ENCODE measurements at regions not wholly inside any gene's neighbourhood (a gene's known extent, or its start where the extent isn't known, plus 50 kb on each side); places are given as distances from the start of the nearest gene placed in this dataset.

DNA sequence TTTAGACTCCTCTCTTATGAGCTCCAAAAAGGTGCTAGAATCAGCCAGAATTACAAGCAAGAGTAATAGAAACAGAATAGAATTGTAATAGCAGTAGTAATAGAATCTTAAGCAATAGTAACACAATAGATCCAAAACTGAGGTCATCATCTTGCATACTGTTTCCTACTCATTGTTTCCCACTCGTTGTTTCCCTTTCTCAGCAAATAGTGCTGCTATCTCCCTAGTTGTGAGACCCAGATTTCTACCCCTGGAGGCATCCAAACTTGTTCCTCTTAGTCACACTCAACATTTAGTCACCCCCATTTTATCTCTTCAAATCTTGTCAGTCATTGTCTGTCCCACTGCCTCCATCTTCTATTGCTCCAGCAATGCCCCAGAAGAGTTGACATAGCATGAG lies 356.9 kb upstream of the MARCKS start:
- no peak for DNase-seq (ENCODE audit: low spot score)

GRCh38 chr6:113505084-113505699 lies 352.0 kb upstream of the MARCKS start:
- no peak for DNase-seq (ENCODE audit: low spot score)

DNA sequence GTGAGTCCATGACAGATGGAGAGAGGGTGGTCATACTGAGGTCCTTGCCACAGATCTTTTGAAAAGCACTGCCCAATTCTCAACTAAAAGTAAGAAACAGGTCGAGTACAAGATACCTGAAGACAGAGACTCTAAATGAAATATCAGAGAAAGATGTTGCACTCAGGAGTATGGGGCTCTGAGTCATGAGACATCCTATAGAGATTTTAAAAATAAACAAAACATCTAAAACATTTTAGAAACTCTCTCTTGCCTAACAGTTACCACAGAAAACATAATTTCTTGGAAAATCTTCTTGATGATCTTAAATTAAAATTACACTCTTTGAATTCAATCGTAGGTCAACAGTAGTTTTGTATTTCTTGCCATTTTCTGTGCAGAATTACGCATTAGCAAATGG lies 348.9 kb upstream of the MARCKS start:
- DNase-seq (ENCODE audit: low spot score), result no peak

- DNase-seq (ENCODE audit: low spot score), result no peak
Measured at GRCh38 chr6:113511100-113511499, 346.0 kb upstream of the MARCKS start.

DNA sequence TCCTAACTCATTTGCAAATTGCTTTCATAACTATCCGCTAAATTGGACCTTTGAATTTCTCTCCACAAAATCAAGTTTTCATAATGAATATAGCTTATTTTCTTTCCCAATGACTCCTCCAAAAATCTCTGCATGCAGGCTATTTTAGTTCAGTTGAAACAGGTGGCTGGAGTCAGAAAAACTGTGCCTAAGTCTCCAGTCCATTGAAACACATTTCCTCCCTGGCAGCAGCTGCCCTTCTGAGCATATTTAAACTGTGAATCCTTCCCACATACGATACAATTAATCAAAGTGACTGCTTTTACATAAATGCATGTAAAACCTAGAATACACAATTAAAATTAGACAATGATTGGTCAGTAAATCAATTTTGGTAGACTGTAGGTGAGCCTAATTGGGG lies 344.6 kb upstream of the MARCKS start:
- no peak for DNase-seq (ENCODE audit: low spot score)

DNA sequence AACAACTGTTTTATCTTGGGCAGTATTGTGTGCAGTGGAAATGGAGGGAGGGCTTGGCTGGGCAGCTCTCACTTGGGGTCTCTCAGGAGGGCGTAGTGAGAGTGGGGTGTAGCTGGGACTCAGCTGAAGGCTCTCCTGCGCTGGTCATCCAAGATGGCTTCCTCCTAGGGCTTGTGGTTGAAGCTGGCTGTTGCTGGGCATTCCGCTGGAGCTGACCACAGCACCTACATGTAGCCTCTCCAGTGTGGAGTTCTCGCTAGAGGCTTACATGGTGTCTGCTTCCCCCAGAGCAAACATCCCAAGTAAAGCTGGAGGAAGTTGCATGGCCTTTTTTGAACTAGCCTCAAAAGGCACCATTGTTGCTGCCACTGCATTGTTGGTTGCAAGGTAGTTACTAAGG lies 344.1 kb upstream of the MARCKS start:
- DNase-seq (ENCODE audit: low spot score), result no peak

DNA sequence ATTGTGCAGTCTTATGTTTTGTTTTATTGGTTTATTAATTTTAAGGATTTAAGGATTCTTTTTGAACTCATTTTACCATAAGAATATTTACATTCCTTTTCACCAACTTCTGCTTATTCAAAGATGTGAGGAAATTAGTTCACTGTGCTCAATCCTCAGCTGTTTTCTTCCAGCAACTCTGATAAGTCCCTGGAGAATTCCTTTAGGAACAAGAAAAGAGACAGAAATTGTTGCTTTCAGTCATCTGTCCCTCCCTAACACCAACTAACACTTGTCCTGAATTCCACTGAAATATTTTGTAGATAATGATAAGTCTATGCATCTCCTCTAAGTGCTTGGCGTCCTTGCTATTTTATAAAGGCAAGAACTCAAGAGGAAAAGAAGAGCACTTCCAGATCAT lies 334.8 kb upstream of the MARCKS start:
- DNase-seq (ENCODE audit: low spot score), result no peak

GRCh38 chr6:113524826-113525225 lies 332.3 kb upstream of the MARCKS start:
- no peak for DNase-seq (ENCODE audit: low spot score)

- DNase-seq (ENCODE audit: low spot score), result no peak
Measured at GRCh38 chr6:113526553-113526952, 330.6 kb upstream of the MARCKS start.

DNA sequence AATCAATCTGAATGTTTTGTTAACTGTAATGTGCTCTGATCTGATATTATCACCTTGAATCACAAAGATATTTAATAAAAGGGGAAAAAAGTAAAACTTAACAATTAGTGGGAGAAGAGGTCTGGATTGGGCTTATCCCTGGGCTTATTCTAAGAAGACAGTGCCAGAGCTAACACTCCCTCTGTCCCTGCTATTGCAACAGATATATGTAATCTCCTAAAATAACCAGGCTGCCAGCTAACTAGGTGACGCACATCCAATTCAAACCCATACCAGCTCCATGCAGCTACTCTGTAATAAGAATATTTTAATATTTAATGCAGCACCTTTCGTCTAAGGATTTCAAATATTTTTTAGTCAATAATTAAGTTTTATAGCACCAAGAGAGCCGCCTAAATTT lies 330.1 kb upstream of the MARCKS start:
- no peak for DNase-seq (ENCODE audit: low spot score)

DNA sequence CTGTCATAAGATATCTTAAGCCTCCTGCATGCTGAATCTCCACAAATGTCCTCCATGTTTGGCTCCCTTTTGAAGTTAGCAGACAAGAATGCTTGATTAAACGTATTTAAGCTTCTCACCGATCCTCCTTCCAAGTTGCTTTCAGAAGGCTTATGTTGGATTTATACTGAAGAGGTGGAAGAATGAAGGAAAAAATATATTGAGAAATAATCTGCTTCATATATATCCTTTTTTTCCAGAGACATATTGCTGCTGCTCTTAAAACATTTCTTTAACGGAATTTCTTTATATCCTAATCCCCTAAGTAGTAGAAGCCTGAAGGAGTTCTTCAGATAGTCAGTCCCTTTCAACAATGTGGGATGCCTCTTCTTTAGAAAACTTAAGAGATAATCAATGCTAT lies 329.0 kb upstream of the MARCKS start:
- DNase-seq (ENCODE audit: low spot score), result no peak

DNA sequence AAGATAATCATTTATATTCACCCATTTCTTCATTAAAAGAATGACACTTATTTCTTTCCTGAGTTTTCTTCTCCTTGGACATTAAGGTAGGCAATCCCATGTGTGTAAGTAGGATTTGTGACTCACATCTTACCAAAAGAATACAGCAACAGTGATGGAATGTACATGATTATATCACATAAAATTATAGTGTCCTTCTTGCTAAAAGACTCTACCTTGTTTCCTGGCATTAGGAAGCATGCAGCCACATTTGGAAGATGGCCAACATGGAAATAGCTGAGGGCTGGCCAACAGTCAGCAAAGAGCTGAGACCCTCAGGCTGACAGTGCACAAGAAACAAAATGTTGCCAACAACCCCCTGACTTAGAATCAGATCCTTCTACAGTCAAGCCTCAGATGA lies 327.9 kb upstream of the MARCKS start:
- no peak for DNase-seq (ENCODE audit: low spot score)

DNA sequence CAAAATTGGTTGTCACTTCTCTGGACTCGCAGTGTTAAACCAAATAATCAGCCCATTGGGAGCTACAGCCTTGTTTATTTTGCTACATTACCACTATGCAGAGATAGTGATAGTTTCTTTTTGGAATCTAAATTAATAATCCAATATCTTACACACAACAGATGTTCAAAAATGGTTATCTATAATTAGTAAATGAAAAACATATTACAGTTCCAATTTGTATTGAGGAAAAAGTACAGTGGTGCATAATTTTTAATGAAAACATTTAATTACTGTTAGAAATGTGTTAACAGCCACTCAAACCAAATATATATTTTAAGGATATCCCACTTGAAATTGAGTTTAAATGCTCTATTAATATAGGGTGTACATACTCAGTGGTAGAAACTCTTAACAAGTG lies 327.3 kb upstream of the MARCKS start:
- DNase-seq (ENCODE audit: low spot score), result no peak

- DNase-seq (ENCODE audit: low spot score), result no peak
Measured at GRCh38 chr6:113530769-113531168, 326.4 kb upstream of the MARCKS start.

DNA sequence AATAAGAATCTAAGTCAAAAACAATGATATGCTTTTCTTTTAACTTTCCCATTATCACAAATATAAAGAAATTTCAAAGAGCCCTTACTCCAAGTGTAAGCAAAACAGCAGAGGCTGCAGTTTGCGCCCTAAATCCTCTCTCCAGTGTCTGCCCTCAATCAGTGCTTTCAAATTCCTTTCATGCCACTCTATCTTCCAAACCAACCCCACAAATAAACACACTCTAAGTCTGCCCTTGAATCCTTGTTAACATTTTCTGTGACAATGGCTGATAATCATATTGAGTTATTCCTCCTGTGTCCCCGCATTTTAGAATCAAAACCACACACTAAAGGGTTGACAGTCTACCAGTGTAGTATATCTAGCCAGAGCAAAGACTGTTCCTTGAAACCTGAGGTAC lies 317.9 kb upstream of the MARCKS start:
- DNase-seq (ENCODE audit: low spot score), result no peak

- no peak for DNase-seq (ENCODE audit: low spot score)
Measured at GRCh38 chr6:113539623-113540022, 317.5 kb upstream of the MARCKS start.

GRCh38 chr6:113540466-113540865 lies 316.7 kb upstream of the MARCKS start:
- DNase-seq (ENCODE audit: low spot score), result no peak

DNA sequence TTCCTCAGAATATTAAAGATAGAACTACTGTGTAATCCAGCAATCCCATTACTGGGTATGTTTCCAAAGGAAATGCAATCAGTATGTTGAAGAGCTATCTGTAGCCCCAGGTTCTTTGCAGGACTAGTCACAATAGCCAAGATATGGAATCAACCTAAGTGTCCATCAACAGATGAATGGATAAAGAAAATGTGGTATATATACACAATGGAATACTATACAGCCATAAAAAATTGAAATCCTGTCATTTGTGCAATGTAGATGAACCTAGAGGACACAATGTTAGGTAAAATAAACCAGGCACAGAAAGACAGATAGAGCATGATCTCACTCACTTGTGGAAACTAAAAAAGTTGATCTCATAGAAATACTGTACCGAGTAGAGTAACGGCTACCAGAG lies 306.0 kb upstream of the MARCKS start:
- DNase-seq (ENCODE audit: low spot score), result no peak

DNA sequence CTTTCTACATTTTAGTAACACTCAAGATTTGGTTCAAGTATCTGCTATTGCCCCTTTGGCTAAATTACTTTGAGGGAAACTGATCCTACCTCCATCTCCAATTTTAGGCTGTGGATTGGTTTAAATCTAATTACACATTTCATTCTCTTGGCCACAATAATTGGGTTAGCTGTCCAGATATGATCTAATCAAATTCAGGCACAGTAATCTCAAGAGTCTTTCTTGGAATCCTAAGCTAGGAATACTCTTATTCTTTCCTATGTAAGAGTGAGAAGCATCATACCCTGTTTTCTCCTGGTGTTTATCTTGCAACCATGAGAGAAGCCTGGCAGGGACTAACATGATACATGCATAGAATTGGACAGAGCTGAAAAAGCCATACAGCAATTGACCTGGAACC lies 300.4 kb upstream of the MARCKS start:
- no peak for DNase-seq (ENCODE audit: low spot score)

GRCh38 chr6:113558431-113558830 lies 298.7 kb upstream of the MARCKS start:
- DNase-seq (ENCODE audit: low spot score), result no peak

DNA sequence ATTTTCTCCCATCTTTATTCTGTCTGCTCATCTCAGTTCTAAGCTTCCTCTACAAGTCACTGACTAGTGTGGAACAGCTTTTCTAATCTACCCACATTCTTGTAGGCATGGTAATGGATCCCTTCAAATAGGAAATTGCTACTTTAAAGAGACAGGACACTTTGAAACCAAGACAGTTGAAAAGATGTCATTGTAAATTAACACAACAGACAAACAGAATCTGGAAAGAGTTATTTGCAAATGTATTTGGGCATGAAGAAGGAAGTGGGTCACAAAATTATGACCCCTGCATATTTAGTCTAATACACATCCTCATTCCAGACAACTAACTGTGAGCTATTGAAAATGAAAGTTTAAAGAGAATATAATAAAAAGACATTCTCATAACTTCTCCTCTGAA lies 298.2 kb upstream of the MARCKS start:
- DNase-seq (ENCODE audit: low spot score), result no peak

GRCh38 chr6:113560376-113560775 lies 296.8 kb upstream of the MARCKS start:
- no peak for DNase-seq (ENCODE audit: low spot score)

DNA sequence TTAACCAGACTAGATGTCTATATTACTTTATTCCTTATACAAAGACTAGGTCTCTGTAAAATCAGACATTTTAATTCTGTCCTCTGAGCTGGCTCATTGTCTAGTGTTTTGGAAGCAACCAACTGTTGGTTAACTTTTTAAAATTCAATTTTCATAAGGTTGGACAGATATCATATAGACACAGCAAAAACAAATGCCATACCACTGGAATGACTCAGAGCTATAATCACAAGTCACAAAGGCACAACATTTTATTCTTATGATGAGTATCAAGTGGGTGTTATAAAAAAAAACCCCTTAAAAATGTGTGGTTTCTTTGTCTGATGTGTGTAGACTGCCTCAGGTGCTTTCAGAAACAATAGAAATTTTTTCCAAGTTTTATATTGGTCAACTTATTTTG lies 296.2 kb upstream of the MARCKS start:
- no peak for DNase-seq (ENCODE audit: low spot score)

DNA sequence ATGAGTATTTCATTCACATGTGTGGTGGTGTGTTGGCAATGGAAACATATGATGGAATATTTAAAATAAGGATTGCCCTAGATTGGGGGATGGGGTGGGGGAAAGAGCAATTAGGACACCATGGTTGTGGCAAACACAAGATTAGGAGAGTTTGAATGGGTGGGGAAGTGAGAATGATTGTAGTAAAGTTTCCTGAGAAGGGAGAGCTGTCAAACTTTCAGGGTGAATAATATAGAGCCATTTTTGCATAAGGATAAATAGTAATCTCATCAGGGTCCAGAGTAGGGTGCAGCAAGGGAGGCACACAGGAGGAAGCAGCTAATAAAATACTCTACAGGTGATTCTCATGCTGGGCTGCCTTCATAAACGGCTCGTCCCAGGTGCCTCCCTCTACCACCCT lies 294.9 kb upstream of the MARCKS start:
- no peak for DNase-seq (ENCODE audit: low spot score)
